ENCODE measurements at regions not wholly inside any gene's neighbourhood (a gene's known extent, or its start where the extent isn't known, plus 50 kb on each side); places are given as distances from the start of the nearest gene placed in this dataset.

GRCh38 chr14:38143659-38144505 is 63.8 kb upstream of the SSTR1 start:
- Mint-ChIP-seq H3K4me3 (ENCODE audit: unreplicated experiment) (no peak overlapping the region), H3K9me3 (ENCODE audit: unreplicated experiment) (no peaks in the 10 kb centered on the region), H3K36me3 (ENCODE audit: low read depth, unreplicated experiment) (no peaks in the 10 kb centered on the region), H3K27me3 (ENCODE audit: low read depth, unreplicated experiment) (no peaks in the 10 kb centered on the region), H3K4me1 (ENCODE audit: low read depth, unreplicated experiment) (peaks cover 11% of the 10 kb centered on the region), H3K27ac (ENCODE audit: unreplicated experiment) (peak overlapping the region; percentile 51)
- FAIRE-seq (peak; percentile 74), DNase-seq (ENCODE audit: low read depth) (peak; percentile 74)
- no peaks in the 10 kb centered on the region for H3K79me2 ChIP-seq (ENCODE audit: insufficient read depth, low read length)
- peak overlapping the region; percentile 74 for H3K4me2 ChIP-seq (ENCODE audit: low read length)
- no peak for TF ChIP-seq EZH2 (IDR thresholded peaks at IDR 0.05; ENCODE audit: insufficient read depth, low read length)
- TF ChIP-seq CTCF (IDR thresholded peaks at IDR 0.05; ENCODE audit: insufficient read depth, low read depth, low read length), result no peak
- no peaks in the 10 kb centered on the region for H3K9me3 ChIP-seq (ENCODE audit: insufficient read depth, low read depth, low read length)
- no peaks in the 10 kb centered on the region for H4K20me1 ChIP-seq (ENCODE audit: insufficient read depth, low read length)
- H2AFZ ChIP-seq (ENCODE audit: low read depth, low read length), result peak overlapping the region; percentile 41
- H3K27ac ChIP-seq (ENCODE audit: low read depth, low read length), result peak overlapping the region; percentile 60
- no peaks in the 10 kb centered on the region for H3K27me3 ChIP-seq (ENCODE audit: insufficient read depth, low read length)
- no peaks in the 10 kb centered on the region for H3K4me1 ChIP-seq (ENCODE audit: insufficient read depth, low read length)
- H3K36me3 ChIP-seq (ENCODE audit: insufficient read depth, low read length), result no peaks in the 10 kb centered on the region
- peak overlapping the region; percentile 60 for H3K9ac ChIP-seq (ENCODE audit: low read length)
- H3K4me3 ChIP-seq (ENCODE audit: insufficient read depth, low read depth, low read length), result peak overlapping the region; percentile 15

- no peaks in the 10 kb centered on the region for H4K20me1 ChIP-seq (ENCODE audit: insufficient read depth, low read length)
- no peaks in the 10 kb centered on the region for H3K9me3 ChIP-seq (ENCODE audit: insufficient read depth, low read depth, low read length)
- no peak overlapping the region for H3K9ac ChIP-seq (ENCODE audit: low read length)
- Mint-ChIP-seq H3K27me3 (ENCODE audit: low read depth, unreplicated experiment) (no peaks in the 10 kb centered on the region), H3K27ac (ENCODE audit: unreplicated experiment) (no peak overlapping the region), H3K36me3 (ENCODE audit: low read depth, unreplicated experiment) (no peaks in the 10 kb centered on the region), H3K4me1 (ENCODE audit: low read depth, unreplicated experiment) (peaks cover 11% of the 10 kb centered on the region), H3K4me3 (ENCODE audit: unreplicated experiment) (no peak overlapping the region), H3K9me3 (ENCODE audit: unreplicated experiment) (no peaks in the 10 kb centered on the region)
- H3K27ac ChIP-seq (ENCODE audit: low read depth, low read length), result no peak overlapping the region
- H3K4me2 ChIP-seq (ENCODE audit: low read length), result no peak overlapping the region
- no peaks in the 10 kb centered on the region for H3K79me2 ChIP-seq (ENCODE audit: insufficient read depth, low read length)
- no peaks in the 10 kb centered on the region for H3K36me3 ChIP-seq (ENCODE audit: insufficient read depth, low read length)
- no peak overlapping the region for H3K4me3 ChIP-seq (ENCODE audit: insufficient read depth, low read depth, low read length)
- DNase-seq (ENCODE audit: low read depth), result no peak
- TF ChIP-seq CTCF (IDR thresholded peaks at IDR 0.05; ENCODE audit: insufficient read depth, low read depth, low read length), result no peak
- no peak for TF ChIP-seq EZH2 (IDR thresholded peaks at IDR 0.05; ENCODE audit: insufficient read depth, low read length)
- no peaks in the 10 kb centered on the region for H3K4me1 ChIP-seq (ENCODE audit: insufficient read depth, low read length)
- H2AFZ ChIP-seq (ENCODE audit: low read depth, low read length), result no peak overlapping the region
- no peak for FAIRE-seq
- H3K27me3 ChIP-seq (ENCODE audit: insufficient read depth, low read length), result no peaks in the 10 kb centered on the region
Observed at GRCh38 chr14:38145142-38145541, 62.6 kb upstream of the SSTR1 start.

- Histone ChIP-seq H3K4me3 (ENCODE audit: insufficient read depth, low read depth, low read length) (no peak overlapping the region), H3K36me3 (ENCODE audit: insufficient read depth, low read length) (no peaks in the 10 kb centered on the region), H3K4me1 (ENCODE audit: insufficient read depth, low read length) (no peaks in the 10 kb centered on the region), H2AFZ (ENCODE audit: low read depth, low read length) (no peak overlapping the region), H3K4me2 (ENCODE audit: low read length) (no peak overlapping the region), H3K79me2 (ENCODE audit: insufficient read depth, low read length) (no peaks in the 10 kb centered on the region), H4K20me1 (ENCODE audit: insufficient read depth, low read length) (no peaks in the 10 kb centered on the region), H3K9me3 (ENCODE audit: insufficient read depth, low read depth, low read length) (no peaks in the 10 kb centered on the region), H3K27ac (ENCODE audit: low read depth, low read length) (no peak overlapping the region), H3K27me3 (ENCODE audit: insufficient read depth, low read length) (no peaks in the 10 kb centered on the region), H3K9ac (ENCODE audit: low read length) (no peak overlapping the region)
- FAIRE-seq (no peak), DNase-seq (ENCODE audit: low read depth) (no peak)
- Mint-ChIP-seq H3K4me3 (ENCODE audit: unreplicated experiment) (no peak overlapping the region), H3K9me3 (ENCODE audit: unreplicated experiment) (no peaks in the 10 kb centered on the region), H3K4me1 (ENCODE audit: low read depth, unreplicated experiment) (no peaks in the 10 kb centered on the region), H3K27me3 (ENCODE audit: low read depth, unreplicated experiment) (no peaks in the 10 kb centered on the region), H3K36me3 (ENCODE audit: low read depth, unreplicated experiment) (no peaks in the 10 kb centered on the region), H3K27ac (ENCODE audit: unreplicated experiment) (no peak overlapping the region)
- TF ChIP-seq EZH2 (IDR thresholded peaks at IDR 0.05; ENCODE audit: insufficient read depth, low read length), result no peak
- no peak for TF ChIP-seq CTCF (IDR thresholded peaks at IDR 0.05; ENCODE audit: insufficient read depth, low read depth, low read length)
Observed at GRCh38 chr14:38150075-38150474, 57.6 kb upstream of the SSTR1 start.

Measured in astrocyte (in vitro differentiated cells and primary cell).